Esophagus squamous epithelium (tissue), 5 donors: ENCODE measurements at regions not wholly inside any gene's neighbourhood (a gene's known extent, or its start where the extent isn't known, plus 50 kb on each side); places are given as distances from the start of the nearest gene placed in this dataset.

Source experiments
- DNase-seq: peaks from one replicate; lab custom pipeline; 2025; lab: John Stamatoyannopoulos, UW
- H3K27ac ChIP-seq, 4 donors: fragments of 200-600 bp; sonication (generic); one replicate each; pipeline ENCODE4 v1.5.1; 2016 to 2019; ENCODE audit warnings: mild to moderate bottlenecking in 1 of 4
- H3K27me3 ChIP-seq, 4 donors: fragments of 200-600 bp; sonication (generic); 1 replicate in 3 of 4; 2 replicates in 1 of 4; pipeline versions ENCODE4 v1.5.1 to v1.6.0; 2017 to 2021; ENCODE audit warnings: antibody characterized with exemption in 1 of 4
- H3K36me3 ChIP-seq, 3 donors: fragments of 200-600 bp; sonication (generic); one replicate each; pipeline ENCODE4 v1.5.1; 2016 to 2019
- H3K4me1 ChIP-seq, 3 donors: fragments of 200-600 bp; sonication (generic); one replicate each; pipeline ENCODE4 v1.5.1; 2017 to 2019
- H3K4me3 ChIP-seq, 4 donors: fragments of 200-600 bp; sonication (generic); 1 replicate in 3 of 4; 2 replicates in 1 of 4; pipeline ENCODE4 v1.5.1; 2016 to 2019; ENCODE audit warnings: mild to moderate bottlenecking in 2 of 4, moderate library complexity in 1 of 4
- H3K9me3 ChIP-seq, 3 donors: fragments of 200-600 bp; sonication (generic); one replicate each; pipeline ENCODE4 v1.5.1; 2016 to 2019
- POLR2A ChIP-seq, 4 donors: fragments of 450-650 bp; IDR thresholded peaks; one replicate each; pipeline ENCODE4 v1.6.1; 2017; ENCODE audit warnings: antibody characterized with exemption in 4 of 4, mild to moderate bottlenecking in 4 of 4, moderate library complexity in 3 of 4
- WGBS, 2 donors: methylation state at CpG; one replicate each; pipeline ENCODE4 v1.1.5; 2018; 5-methylcytosine and 5-hydroxymethylcytosine counted together
- intact Hi-C: fragments of 100-400 bp; cut with DNase I; formaldehyde crosslinking; loops from one replicate; pipeline ENCODE4 v1.15.0; 2022
- TF ChIP-seq, protein P1 (sequence below), 6 experiments: fragments of 450-650 bp in 4 of 6; fragments of 200-600 bp in 2 of 6; sonication (generic) in 2 of 6; IDR thresholded peaks; one replicate each; pipeline ENCODE4 v1.5.1; 2016 to 2019; ENCODE audit warnings: antibody characterized with exemption in 6 of 6, mild to moderate bottlenecking in 4 of 6, moderate library complexity in 4 of 6
- donor health status: DM: yes; HTN: yes; CAD: no.

GRCh38 chr3:154664714-154665113, 234.7 kb upstream of the GPR149 start:
- intact Hi-C loops = no loop called here
- no peak for DNase-seq
- H3K27me3 ChIP-seq = no peaks in the 10 kb centered on the region
- H3K27ac ChIP-seq = no peak overlapping the region
- no peaks in the 10 kb centered on the region for H3K4me1 ChIP-seq
- no peak overlapping the region for H3K4me3 ChIP-seq
- no peaks in the 10 kb centered on the region for H3K36me3 ChIP-seq
- no peaks in the 10 kb centered on the region for H3K9me3 ChIP-seq
- TF ChIP-seq POLR2A (IDR thresholded peaks at IDR 0.05) = no peak
- TF ChIP-seq, protein P1, sequence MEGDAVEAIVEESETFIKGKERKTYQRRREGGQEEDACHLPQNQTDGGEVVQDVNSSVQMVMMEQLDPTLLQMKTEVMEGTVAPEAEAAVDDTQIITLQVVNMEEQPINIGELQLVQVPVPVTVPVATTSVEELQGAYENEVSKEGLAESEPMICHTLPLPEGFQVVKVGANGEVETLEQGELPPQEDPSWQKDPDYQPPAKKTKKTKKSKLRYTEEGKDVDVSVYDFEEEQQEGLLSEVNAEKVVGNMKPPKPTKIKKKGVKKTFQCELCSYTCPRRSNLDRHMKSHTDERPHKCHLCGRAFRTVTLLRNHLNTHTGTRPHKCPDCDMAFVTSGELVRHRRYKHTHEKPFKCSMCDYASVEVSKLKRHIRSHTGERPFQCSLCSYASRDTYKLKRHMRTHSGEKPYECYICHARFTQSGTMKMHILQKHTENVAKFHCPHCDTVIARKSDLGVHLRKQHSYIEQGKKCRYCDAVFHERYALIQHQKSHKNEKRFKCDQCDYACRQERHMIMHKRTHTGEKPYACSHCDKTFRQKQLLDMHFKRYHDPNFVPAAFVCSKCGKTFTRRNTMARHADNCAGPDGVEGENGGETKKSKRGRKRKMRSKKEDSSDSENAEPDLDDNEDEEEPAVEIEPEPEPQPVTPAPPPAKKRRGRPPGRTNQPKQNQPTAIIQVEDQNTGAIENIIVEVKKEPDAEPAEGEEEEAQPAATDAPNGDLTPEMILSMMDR (IDR thresholded peaks at IDR 0.05) = no peak

DNA sequence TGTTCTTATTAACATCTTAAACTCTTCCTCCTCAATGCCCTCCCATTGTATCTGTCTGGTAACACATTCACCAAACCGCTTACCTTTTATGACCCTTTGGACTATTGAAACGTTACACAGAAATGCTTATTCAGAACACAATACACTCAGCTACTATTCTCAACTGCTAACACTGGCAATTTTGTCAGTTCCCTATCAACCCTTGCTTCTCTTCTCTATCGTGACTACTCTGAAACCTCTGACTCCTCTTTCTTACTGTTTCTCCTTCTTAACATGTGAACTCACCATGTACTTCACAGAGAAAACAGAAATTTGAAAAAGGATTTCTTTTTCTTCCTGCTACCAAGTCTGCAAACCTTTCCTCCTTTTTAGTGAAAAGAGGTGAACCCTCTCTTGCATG, 232.9 kb upstream of the GPR149 start:
- intact Hi-C loops = no loop called here
- no peak for DNase-seq
- no peaks in the 10 kb centered on the region for H3K27me3 ChIP-seq
- no peaks in the 10 kb centered on the region for H3K36me3 ChIP-seq
- no peak overlapping the region for H3K27ac ChIP-seq
- WGBS, 2 donors = 59 to 70% methylated on average over 3 of the region's 3 CpGs
- H3K4me3 ChIP-seq = no peak overlapping the region
- no peak for TF ChIP-seq POLR2A (IDR thresholded peaks at IDR 0.05)
- TF ChIP-seq, protein P1 (IDR thresholded peaks at IDR 0.05) = no peak
- H3K4me1 ChIP-seq = no peaks in the 10 kb centered on the region
- H3K9me3 ChIP-seq = no peaks in the 10 kb centered on the region

DNA sequence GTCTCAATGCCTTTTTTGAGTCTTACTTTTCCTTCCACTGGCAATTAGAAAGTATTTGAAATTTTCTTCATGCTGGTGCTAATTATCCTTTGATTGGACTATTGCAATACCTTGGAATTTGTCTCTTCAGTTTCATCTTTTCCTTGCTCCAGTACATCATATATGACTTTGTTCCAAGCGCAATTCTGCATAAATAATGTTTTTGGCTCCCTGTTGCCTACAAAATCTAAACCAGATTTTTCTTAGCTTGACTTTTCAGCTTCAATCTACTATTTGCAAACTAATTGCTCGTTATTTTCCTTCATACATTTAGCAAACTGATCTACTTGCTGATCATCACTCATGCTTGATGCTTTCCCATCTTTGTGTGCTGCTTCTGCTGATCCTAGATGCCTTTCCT, 230.8 kb upstream of the GPR149 start:
- H3K27me3 ChIP-seq = no peaks in the 10 kb centered on the region
- no peaks in the 10 kb centered on the region for H3K36me3 ChIP-seq
- no peaks in the 10 kb centered on the region for H3K9me3 ChIP-seq
- 51 to 59% methylated on average over 2 of the region's 2 CpGs for WGBS, 2 donors
- no peak for DNase-seq
- H3K27ac ChIP-seq = no peak overlapping the region
- intact Hi-C loops = no loop called here
- H3K4me1 ChIP-seq = no peaks in the 10 kb centered on the region
- TF ChIP-seq, protein P1 (IDR thresholded peaks at IDR 0.05) = no peak
- TF ChIP-seq POLR2A (IDR thresholded peaks at IDR 0.05) = no peak
- H3K4me3 ChIP-seq = no peak overlapping the region

- H3K36me3 ChIP-seq = no peaks in the 10 kb centered on the region
- no peak for TF ChIP-seq POLR2A (IDR thresholded peaks at IDR 0.05)
- TF ChIP-seq, protein P1 (IDR thresholded peaks at IDR 0.05) = no peak
- H3K9me3 ChIP-seq = no peaks in the 10 kb centered on the region
- no peaks in the 10 kb centered on the region for H3K4me1 ChIP-seq
- H3K27ac ChIP-seq = no peak overlapping the region
- DNase-seq = no peak
- no peak overlapping the region for H3K4me3 ChIP-seq
- intact Hi-C loops = no loop called here
- H3K27me3 ChIP-seq = no peaks in the 10 kb centered on the region
Observed at GRCh38 chr3:154658000-154658399, 228.0 kb upstream of the GPR149 start.

- Histone ChIP-seq H3K27me3 (no peaks in the 10 kb centered on the region), H3K9me3 (no peaks in the 10 kb centered on the region), H3K4me1 (no peaks in the 10 kb centered on the region), H3K4me3 (no peak overlapping the region), H3K27ac (no peak overlapping the region), H3K36me3 (no peaks in the 10 kb centered on the region)
- no peak for DNase-seq
- TF ChIP-seq, protein P1 (IDR thresholded peaks at IDR 0.05) = no peak
- no peak for TF ChIP-seq POLR2A (IDR thresholded peaks at IDR 0.05)
- intact Hi-C loops = no loop called here
- 50 to 52% methylated on average over 4 of the region's 4 CpGs for WGBS, 2 donors
Observed at GRCh38 chr3:154657218-154657617, 227.2 kb upstream of the GPR149 start.
